Stimulated activated CD4-positive, alpha-beta T cell treated with anti-CD3 and anti-CD28 coated beads, Interleukin-12 subunit alpha, Interleukin-12 subunit beta, amount 100 ng/mL, for 48 hours (primary cell): ENCODE measurements at regions not wholly inside any gene's neighbourhood (a gene's known extent, or its start where the extent isn't known, plus 50 kb on each side); places are given as distances from the start of the nearest gene placed in this dataset.

ENCODE experiments used
- DNase-seq, 3 donors: peaks; one replicate each; pipeline ENCODE4 v3.0.0-alpha.2; 2020; ENCODE audit warnings: low read depth in 2 of 3, low spot score in 1 of 3

DNA sequence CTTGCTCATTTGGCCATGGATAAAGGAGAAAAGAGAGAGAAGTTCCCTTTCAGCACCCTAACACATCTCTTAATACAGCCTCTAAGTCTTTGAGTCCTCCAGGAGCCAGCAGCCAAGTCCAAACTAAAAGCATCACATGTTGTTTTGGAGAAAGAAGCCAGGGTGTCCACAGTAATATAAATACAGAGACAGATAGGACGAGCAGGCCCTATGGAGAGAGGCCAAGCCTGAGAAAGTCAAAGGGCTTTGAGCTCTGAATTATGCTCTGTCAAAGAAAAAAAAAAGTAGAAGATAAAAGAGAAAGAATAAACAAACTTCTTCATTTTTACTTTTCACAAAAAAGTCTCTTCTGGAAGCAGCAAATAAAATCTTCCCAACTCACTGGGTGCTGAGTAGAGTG lies 92.4 kb upstream of the THBS1 start:
- DNase-seq, result no peak

DNA sequence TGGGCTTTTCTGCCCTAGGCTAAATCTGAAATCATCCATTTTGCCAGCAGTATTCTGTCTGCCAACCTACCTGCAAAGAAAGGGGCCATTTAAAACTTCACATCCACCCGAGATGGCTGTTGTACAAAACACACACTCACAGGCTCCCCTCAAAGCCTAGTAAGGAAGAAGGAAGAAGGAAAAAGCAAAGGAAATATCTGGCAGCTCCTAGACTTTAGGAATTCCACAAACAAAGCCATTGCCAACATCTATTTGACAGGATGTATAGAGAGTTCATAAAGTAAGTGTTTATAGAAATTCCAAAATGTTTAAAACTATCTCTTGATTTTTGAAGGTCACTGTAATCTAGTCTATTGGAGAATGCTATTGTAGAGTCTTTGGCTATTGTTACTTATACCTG lies 91.9 kb upstream of the THBS1 start:
- no peak for DNase-seq

DNA sequence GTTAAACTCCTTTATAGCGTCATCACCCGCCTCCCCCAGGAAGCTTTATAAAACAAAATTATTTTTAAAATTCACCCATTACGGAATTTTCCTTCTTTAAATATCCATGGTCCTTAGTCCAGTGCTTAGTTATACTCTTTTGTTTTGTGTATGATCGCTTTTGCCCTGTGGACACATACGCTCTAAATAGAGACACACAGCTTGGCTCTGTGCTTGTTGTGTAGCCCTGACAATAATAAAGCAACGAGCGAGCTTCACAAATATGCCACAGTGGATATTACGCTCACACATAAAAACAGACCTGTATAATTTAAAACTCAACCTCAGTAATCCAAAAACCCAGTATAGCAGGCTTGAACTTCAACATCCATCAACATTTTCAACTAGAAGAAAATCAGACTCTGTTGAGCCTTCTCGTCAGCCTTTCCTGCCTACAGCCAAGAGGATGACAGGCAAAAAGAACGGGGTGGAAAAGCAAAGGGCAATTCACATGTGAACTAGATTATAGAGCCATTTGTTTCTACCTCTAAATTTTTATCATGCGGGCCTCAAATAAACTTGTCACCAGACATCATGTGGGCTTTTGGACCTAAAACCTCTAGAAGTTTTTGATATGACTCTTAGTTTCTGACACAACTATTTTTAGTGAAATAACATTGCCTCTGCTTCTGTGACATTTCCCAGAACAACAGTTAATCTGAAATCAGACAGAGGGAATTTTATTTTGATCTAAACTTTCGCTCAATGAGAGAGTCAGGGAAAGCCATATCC lies 89.6 kb upstream of the THBS1 start:
- DNase-seq, result no peak

DNA sequence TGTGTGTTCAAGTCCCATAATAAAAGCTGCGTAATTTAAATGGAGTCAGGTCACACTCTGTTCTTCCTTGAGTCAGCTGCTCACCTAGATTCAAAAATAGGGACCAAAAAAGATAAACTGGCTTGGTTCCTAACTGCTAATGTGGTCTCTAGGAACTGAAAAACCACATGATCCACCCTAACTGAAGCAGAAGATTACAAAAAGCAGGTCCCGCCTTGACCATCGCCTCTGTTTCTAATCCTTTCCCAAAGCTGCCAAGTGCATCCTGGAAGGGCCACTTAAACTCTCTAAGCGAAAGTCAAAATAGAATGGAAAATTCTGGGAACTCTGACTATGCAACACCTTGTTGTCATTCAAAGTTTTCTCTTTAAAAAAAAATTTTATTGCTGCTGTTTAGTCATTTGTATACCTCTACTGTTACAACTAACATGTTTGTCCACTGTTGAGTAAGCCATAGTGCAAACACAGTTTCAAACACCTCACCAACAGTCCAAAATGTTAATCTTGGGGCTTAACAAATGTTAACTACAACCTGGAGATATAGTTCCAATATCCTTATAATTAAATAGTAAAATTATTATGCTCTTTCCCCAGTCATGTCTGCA lies 88.9 kb upstream of the THBS1 start:
- DNase-seq, result no peak

DNA sequence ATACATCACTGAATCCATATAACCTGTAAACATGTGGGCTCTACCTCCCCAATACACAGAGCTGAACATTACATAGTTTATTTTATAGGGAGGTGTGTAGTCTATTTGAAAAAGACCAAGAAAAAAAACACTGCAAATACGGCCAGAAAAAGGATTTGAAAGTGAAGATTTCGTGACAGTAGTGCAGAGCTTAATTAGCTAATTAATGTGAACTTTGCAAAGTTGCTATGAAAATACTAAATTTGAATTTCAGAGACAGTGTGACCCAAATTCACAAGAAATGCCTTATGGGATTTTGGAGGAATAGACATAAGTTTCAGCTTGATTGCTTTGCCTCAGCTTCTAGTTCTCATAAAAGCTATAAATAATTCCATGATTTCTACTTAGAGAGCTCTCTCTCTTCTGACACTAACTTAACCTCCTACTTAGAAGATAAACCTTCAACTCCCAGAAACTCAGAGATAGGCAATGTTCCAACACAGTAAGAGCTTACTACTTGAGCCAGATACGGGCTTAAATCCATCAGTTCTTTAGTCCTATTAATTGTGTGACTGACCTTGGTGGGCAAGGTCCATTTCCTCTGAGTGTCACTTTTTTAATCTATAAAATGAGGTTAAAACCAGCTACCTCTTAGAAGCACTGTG lies 87.3 kb upstream of the THBS1 start:
- no peak for DNase-seq

DNA sequence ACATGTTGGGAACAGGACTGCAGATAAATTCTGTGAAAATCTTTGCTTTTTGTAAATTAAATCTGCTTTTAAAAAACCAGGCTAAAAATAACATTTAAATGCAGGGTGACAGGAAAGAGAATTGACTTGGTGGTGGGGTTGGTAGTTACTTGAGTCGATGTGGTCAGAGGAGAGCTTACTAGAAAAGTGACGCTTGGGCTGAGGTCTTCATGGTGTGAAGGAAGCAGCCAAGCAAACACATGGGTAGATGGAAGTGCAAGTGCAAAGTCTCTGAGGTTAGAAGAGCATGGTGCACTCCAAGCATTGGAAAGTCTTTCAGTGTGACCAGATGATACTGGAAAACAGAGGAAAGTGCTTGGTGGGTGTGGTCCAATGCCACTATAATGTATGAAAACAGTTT lies 86.4 kb upstream of the THBS1 start:
- DNase-seq, result no peak

DNA sequence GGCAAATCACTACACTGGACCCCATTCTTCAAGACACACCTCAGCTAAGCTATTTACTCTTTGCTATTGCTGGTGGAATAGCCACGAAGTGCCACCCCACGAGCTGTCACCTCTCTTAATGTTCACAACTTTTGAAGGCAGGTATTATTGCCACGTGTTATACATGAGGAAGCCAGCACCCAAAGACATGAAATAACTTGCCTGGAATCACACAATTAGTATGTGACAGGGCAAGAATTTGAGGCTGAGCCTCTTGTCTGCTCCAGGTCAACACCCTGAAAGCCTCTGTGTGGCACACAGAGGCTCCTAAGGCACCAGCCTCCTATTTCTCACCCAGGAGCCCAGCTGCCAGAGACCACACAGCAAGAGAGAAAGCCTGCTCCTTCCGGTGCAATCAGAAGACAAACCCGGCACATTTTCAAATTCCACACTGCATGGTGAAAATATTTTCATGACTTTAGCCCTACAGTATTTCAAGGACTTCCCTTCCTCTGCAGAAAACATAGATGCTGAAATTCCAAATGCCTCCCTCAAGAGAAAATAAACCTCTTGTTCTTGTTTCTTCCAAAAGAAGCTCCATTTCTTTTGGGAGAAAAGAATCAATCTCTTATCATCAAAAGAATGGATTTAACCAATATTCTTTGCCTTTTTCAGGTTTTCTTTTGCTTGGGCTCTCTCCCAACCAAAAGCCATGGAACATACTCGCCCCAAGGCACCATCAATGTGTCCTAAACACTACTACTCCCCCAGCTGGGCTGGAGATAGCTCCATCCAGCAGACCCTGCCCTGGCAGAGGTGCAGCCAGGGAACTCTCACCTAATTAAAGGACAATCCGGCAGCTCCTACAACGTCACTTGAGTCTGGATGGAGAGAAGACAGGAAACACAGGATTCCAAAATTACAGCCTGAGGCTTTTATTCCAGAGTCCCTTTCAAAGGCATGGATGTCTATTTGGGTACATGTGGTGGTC lies 84.7 kb upstream of the THBS1 start:
- DNase-seq, result no peak

DNA sequence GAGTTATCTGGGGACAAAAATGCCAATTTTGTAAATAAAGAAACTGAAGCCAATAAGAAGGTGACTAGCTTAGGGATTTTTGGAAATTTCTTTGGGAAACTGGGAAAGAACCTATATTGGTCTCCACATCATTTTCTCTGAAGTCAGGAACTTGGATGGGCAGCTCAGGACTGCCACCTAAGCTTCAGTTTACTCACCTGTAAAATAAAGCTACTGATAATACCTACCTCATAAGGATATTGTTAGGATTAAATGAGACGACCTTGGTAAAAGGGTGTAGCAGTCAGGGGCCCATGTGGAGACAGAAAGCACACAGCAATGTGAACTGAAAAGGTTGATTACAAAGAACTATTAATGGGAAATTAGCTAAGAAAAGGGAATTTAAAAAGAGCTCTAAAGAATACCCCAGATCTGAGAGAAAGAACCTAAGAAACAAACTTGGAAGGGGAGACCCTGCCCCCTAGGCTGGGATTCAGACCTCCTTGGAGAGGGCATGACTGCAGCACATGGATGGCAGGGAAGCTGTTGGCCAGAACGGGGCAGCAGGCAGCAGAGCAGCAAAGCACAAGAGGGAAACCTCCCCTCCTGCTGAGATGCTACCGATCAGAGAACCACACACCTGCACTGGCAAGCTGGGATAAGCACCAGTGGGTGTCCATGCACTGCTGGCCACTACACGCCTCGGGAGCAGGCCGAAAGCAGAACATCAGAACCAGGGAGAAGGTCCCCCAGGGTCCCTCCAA lies 83.7 kb upstream of the THBS1 start:
- DNase-seq, result no peak

DNA sequence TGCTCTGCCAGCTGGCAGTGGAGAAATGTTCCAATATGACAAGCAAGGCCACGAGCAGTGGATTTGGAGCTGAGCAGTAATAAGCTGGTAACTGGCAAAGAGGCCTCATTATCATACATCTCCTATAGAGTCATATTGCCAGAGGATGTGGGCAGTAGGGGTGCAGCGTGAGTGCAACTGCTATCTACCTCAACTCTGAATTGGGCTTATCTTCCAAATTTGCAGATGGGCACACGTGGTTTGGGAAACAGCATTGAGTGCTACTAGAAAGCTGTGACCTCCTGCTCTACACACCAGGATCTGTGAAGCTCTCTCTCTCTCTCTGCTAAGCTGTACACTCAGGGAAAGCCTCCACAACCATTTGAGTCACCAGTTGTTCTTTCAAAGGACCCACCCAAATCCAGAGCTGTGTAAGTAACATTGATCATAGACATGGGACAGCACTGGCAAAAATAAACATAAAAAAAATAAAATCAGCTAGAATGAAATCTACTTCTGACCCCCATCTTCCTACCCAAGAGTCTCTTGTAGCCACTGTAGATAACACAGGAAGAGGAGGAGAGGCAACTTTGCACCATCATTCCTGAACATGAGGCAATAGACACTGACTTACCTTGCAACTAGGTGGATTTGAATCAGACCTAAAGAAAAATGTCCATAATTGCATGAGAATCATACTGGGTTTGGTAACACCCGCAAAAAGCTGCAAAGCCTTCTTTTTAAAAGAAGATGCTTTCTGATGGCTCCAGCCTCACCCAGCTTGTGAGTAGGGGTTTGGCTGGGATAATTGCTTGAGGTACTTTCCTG lies 82.9 kb upstream of the THBS1 start:
- no peak for DNase-seq

DNA sequence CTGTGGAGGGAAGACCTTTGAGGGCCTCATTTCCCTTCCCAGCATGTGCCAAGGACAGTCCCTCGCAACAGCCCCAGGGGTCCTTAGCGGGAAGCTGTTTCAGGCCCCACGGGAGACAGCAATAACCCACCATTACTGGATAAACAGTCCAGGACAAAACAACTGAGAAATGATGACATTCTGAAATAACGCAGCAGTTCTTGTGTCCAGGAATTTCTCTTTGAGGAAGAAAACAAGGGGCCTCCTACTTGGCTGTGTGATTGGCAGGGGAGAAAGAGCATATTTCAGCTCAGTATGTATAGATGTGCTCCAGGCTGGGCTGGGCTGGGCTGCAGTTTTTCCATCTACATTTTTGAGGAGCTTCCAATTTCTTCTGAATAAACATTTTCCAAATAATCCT lies 82.2 kb upstream of the THBS1 start:
- DNase-seq, result no peak

DNA sequence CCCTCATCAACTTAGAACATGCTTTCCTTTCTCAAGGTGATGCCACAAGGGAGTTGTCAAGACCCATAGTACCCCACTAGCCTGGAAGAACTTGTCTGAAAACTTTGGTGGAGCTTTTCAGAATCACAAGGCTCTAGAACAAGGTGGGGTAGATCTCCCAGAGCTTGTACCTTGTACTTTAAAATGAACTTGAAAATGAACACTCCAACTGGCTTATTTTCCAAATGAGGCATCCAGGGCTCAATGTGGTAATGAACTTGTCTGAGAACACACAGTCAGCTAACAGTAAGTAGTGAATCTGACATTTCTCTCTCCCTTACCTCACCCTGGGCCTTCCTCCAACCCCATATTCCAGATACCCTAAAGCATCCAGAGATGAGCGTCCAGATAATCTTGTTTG lies 81.8 kb upstream of the THBS1 start:
- no peak for DNase-seq

DNA sequence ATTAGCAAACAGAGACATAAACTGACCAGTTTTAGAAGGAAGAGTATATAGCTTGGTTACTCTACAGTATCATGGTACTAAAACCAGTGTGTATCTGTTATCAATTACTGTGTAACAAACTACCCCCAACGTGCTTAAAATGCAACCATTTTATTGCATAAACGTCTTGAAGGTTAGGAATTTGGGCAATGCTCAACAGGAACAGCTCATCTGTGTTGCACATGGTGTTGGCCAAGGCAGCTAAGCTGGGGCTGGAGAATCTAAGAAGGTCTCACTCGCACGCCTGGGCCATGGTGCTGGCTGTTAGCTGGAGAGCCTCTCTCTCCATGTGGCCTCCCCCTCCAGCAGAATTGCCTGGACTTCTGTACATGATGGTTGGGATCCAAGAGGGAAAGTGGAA lies 81.2 kb upstream of the THBS1 start:
- DNase-seq, result no peak

DNA sequence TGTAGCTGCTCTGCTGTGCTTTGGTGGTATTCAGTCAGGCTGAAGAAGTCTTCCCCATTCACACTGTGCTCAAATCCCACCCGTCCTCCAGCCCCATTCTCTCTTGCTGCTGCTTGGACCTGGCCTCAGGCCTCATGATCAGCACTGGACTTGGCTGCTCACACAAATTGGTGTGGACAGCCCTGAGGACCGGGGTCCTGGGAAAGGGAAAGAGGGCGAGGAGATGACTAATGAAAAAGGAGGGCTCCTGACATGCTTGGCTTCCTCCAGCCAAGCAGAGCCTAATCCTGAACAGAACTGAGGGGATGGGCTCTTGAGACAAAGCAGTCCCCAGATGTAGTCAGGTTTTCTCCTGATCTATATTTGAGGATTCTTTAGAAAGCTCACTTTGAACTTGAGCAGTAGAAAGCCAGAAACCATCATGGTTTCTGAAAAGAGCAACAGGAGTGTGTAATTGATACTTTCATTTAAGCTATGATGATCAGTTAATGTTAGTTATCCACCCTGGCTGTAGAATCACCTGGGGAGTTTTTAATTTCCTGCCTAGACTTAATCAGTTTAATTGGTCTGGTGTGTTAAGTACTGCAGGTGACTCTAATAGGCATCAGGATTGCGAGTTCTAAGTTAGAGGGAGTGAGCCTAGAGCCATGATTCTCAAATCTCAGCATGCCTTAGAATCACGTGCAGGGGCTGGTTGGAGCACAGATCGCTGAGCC lies 79.4 kb upstream of the THBS1 start:
- no peak for DNase-seq

DNA sequence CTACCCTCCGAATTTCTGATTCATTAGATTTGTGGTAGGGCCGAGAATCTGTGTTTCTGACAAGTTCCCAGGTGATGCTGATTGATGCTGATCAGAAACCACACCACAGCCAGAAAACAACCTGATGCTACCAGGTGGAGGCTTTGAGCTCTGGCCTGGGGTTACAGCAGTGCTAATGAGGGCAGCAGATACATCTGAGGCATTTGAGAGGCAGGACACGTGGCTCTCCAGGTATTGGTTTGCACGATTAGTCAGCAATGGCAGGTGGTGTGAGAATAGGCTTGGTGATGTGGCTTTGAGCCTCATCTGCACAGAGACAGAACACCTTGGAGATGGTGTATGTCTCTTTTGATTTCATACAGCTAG lies 78.8 kb upstream of the THBS1 start:
- no peak for DNase-seq

DNA sequence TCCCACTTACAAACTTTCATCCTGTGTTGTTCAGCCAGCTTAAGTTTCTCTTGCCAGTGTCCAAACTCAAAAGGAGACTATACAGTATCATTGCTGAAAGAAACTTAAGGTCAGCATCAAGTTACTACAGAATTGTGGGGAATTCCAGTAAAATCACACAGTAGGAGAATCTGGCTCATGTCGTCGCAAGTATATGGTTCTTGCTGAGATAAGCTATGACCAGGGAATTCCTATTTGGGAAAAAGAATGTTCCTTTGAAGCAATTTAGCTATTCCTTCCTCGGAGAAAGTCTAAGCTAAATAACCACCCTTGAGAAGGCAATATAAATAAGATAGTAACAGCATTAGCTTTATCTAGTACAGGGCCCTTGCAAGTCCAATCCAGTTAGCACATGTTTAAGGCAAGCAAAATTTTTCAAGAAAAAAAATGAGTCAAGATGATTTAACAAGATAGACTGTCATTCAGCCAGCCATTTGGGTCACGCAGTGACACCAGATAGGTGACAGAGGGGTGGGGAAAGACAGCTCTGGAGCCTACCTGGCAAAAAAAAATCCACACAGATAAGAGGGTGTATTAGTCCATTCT lies 78.2 kb upstream of the THBS1 start:
- DNase-seq, result no peak

DNA sequence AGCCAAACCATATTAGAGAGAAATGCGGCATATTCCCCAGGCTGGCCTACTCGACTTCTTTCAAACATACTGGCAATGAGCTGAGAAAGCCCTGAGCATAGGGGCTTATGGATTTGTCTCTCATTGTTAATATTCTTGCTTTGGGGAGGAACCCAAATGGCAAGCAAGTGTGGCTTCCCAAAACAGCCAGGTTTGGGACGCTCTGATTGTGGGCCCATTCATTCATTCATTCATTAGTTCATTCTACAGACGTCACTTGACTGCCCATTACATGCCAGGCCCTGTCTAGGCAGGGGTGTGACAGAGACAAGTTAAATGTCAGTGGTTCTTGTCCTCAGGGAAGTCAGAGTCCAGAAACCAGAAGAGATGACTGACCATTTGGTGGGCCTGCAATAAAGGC lies 77.4 kb upstream of the THBS1 start:
- no peak for DNase-seq

DNA sequence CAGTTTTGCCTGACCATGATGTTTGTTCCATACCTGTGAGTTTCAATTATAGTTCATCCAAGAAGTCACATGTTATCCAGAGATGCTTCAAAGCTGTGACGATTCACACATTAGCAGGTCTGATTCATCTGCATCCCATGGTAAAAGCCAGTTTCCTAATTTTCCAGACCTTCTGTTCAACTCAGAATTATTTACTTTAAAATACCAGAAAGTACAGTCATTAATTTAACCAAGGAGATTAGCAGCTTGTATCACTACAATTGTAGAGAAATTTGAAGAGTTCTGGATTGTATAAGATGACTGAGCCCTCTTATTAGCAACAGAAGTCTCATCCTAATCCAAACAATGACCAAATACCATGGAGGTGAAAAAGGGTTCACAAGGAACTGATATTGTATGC lies 76.1 kb upstream of the THBS1 start:
- no peak for DNase-seq

DNA sequence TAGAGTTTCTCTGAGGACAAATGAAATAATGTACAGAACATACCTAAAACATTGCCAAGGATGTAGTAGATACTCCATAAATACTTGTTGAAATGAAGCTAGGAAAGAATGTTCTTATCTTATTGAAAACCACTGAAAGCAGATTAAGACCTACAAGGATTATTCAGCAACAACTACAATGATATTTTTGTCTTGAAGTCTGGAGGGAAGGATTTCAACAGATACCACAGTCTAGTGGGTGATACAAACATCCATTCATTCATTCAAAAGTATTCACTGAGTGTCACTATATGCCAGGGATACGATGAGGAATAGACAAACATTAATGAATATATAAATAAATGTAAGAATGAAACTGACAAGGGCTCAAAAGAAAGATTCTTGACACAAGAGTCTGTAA lies 74.7 kb upstream of the THBS1 start:
- DNase-seq, result no peak

DNA sequence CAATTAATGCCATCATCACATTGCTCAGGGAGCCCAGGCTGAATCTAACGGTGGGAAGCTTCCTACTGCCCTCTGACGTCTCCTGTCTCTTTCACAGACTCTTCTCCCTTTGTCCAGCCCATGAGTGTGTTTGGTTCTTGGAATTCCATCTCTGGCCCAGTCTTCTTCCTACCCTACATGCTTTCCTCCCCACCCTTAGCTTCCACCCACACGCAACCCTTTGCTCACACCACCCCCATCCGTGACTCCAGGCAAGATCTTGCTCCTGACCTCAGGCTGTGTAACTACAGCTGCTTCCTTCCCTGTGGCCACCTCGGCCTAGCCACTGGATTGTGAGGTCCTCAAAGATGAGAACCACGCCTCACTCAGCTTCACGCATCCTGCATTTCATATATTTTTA lies 72.3 kb upstream of the THBS1 start:
- DNase-seq, result no peak
